HL-60/S4 (cell line): ENCODE measurements at regions not wholly inside any gene's neighbourhood (a gene's known extent, or its start where the extent isn't known, plus 50 kb on each side); places are given as distances from the start of the nearest gene placed in this dataset.

Experiments used
- in situ Hi-C: fragments of 300-500 bp; cut with MboI; formaldehyde crosslinking; loops from 2 replicates; pipeline ENCODE4 v1.14.3; 2022; ENCODE audit warnings: low sequenced_read_pairs

- in situ Hi-C loops = no loop called here
Measured at GRCh38 chr7:46658281-46658680, 737.2 kb upstream of the IGFBP3 start.

DNA sequence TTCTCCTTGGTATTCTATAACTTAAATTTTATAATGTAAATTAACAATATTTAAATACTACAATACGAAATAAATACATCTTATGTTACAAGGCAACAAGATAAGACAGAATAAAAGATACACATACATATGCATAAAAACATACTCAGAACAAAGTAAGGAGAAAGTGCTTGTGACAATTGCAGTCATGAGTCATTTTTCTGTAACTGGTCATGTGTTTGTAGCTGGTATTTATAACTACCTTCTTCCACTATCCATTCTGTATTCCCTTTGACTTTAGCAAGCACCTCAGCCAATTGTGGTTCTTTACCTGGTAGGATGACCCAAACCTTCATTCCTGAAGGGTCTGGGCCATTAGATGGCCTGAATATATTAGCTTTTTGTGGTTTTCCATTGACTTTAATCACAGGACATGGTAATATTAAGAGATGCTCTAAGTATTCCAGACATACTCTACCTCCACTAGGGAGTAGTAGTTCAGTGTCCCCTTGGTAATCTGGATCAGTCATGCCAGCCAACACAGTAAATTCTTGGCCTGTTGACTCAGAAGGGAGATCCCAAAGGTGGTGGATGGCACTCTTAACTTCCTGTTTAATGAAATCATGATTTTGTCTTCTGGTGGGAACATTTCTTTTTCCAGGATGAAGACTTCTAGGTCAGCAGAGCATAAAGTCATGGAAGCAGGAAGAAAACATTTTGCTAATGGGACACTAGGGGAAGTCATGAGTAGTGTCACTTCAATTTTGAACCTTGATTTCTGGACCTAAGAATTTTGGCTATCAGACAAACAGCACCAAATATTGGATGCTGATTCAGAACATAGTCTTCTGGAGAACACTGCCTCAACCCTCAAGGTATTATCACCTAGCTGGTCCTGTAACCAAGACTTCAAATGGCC lies 733.7 kb upstream of the IGFBP3 start:
- in situ Hi-C loops = no loop called here

DNA sequence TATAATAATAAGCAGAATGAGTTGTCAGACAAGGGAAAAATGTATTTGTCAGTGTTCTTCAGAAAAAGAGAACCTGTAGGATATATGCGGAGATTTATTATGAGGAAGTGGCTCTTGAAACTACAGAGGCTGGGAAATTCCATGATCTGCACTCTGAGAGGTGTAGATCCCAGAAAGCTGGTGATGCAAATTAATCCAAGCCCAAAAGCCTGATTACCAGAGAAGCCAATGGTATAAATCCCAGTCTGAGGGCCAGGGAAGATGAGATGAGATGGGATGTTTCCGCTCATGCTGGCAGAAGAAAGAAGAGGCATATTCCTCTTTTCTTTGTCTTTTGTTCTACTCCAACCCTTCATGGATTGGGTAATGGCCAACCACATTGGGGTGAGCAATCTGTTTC lies 732.8 kb upstream of the IGFBP3 start:
- in situ Hi-C loops = no loop called here

GRCh38 chr7:46652317-46652716 lies 731.2 kb upstream of the IGFBP3 start:
- in situ Hi-C loops = no loop called here

GRCh38 chr7:46651561-46652088 lies 730.6 kb upstream of the IGFBP3 start:
- in situ Hi-C loops = no loop called here

DNA sequence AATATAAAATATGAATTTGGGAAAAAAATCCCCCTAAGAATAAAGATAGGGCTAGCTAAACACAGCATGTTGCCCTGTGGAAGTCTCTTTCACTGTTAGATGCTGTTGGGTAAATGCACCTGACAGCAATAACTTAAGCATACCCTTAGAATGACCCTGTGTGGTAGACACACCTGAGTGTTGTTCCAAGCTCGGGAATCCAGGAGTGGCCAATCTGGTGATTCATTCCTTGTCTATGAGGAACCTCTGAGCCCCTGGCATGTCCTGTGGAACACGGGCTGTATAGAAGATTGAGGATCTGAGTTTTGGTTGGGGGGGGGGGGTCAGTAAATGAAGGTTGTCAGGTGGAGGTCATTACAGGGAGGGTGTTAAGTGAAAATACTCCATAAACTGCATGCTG lies 730.0 kb upstream of the IGFBP3 start:
- in situ Hi-C loops = no loop called here

DNA sequence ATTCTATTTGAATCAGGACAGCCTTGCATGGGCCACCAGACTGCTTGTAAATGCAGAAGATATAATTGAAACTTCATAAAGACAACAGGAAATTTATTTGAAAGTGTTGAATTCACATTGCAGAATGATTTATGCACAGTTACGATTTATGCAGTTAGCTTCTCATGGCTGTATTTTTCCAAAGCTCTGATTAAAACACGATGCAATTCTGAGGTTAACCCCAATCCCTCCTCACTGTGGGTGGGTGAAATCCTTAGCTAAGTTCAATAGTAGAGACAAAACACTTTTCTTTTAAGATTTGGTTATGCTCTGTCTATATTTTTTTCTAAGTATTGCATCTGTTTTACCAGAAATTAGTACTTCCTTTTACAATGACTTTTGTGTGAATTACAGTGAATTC lies 728.8 kb upstream of the IGFBP3 start:
- in situ Hi-C loops = no loop called here

- in situ Hi-C loops = no loop called here
Measured at GRCh38 chr7:46637793-46638735, 717.0 kb upstream of the IGFBP3 start.

DNA sequence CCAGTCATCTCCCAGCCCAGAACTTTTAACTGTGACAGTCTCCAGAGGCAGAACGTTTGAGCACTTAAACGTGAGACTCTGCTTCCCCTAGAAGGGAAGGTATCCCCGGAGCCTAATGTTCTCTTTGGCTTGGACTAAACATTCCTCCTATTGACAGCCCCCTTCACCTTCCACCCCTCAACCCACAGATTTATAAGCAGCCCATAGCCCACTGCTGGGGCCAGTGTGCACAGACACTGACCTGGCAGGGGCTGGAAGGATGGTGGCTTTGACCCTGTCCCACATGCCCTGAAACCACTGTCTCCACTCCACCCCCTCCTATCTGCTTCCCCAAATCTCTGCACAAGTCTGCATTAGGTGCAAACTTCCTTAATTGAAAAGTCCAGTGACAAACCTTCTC lies 715.0 kb upstream of the IGFBP3 start:
- in situ Hi-C loops = no loop called here

GRCh38 chr7:46633630-46634240 lies 712.7 kb upstream of the IGFBP3 start:
- in situ Hi-C loops = no loop called here

DNA sequence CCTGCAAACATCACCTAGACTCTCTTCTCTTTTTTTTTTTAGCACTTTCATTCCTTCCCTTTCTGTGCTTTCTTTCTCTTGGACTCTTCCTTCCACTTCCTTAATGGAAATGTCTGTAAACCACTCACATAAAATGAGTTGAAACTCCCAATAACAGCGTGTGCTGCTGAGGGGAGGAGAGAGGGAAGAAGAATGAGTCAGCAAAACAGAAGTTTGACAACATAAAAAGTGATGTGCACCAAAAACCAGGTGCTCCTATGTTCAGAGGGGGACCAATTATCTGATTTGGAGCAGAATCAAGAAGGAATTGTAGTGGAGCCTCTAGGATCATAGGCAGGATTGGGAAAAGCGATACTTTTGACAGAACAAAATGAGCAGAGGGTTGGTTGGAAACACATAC lies 712.1 kb upstream of the IGFBP3 start:
- in situ Hi-C loops = no loop called here

DNA sequence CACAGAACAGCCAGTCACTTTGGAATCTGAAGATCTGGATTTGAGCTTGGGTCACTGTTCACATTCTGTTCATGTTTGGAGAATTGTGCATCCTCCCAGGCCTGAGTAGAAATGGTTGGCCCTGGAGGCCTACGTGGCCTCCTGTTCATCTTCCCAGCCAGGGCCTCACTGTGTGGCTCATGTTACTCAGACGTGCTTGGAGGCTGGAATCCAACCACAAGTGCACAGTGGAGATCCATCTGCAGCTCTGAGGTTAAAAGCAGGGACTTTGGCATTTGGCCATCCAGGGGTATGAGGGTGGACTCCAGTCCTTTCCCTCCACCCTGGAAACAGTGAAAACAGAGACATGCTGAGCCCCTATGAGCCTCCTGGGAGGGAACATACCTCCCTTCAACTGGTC lies 709.0 kb upstream of the IGFBP3 start:
- in situ Hi-C loops = no loop called here

GRCh38 chr7:46628389-46628788 lies 707.3 kb upstream of the IGFBP3 start:
- in situ Hi-C loops = no loop called here

GRCh38 chr7:46626691-46627310 lies 705.7 kb upstream of the IGFBP3 start:
- in situ Hi-C loops = no loop called here

- in situ Hi-C loops = no loop called here
Measured at GRCh38 chr7:46626261-46626660, 705.2 kb upstream of the IGFBP3 start.

GRCh38 chr7:46625032-46625431 lies 704.0 kb upstream of the IGFBP3 start:
- in situ Hi-C loops = no loop called here

- in situ Hi-C loops = no loop called here
Measured at GRCh38 chr7:46622251-46622650, 701.2 kb upstream of the IGFBP3 start.

DNA sequence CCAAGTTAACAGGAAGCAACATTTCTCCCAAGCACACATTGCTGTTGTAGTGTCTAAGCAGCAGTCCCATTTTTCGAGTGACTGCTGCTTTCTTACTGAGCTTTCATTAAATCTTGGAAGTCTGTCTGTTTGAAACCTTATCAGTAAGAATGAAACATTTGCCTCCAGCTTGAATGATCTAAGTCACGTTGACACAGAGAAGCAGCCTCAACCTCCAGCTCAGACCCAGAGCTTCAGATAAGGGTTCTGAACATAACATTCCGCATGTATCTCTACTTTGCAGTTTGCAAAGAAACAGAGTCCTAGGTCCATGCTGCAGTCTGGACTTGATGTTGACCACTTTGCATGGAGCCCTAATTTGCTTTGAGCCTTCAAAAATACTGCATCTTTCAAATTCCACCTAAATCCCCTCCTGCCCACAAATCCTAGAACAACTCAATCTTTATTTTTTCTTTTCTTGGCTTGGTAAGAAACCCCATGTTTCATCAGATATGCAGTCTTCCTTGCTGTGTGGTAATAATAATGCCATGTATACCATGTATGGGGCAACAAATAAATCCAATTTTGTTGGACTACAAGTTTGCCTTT lies 698.7 kb upstream of the IGFBP3 start:
- in situ Hi-C loops = no loop called here

- in situ Hi-C loops = no loop called here
Measured at GRCh38 chr7:46616636-46617035, 695.6 kb upstream of the IGFBP3 start.

GRCh38 chr7:46613551-46613950 lies 692.5 kb upstream of the IGFBP3 start:
- in situ Hi-C loops = no loop called here
